ENCODE measurements at regions not wholly inside any gene's neighbourhood (a gene's known extent, or its start where the extent isn't known, plus 50 kb on each side); places are given as distances from the start of the nearest gene placed in this dataset.

GRCh38 chr3:194976874-194977273 is 291.2 kb downstream of the FAM43A start:
- TF ChIP-seq POLR2A (IDR thresholded peaks at IDR 0.05) (no peak), CTCF (IDR thresholded peaks at IDR 0.05) (no peak)
